H4 (cell line): ENCODE measurements at regions not wholly inside any gene's neighbourhood (a gene's known extent, or its start where the extent isn't known, plus 50 kb on each side); places are given as distances from the start of the nearest gene placed in this dataset.
"Not testable (repeated sequence)": the region's sequence is repeated elsewhere in the genome, so short reads cannot be mapped to it uniquely, and the experiment has no call there.

Experiments
- DNase-seq: peaks from one replicate; pipeline ENCODE4 v3.0.0-alpha.2; 2015; ENCODE audit warnings: low spot score

- DNase-seq, result peak; percentile 68
Measured at GRCh38 chr18:4544142-4544541, 89.0 kb upstream of the DLGAP1 start.

DNA sequence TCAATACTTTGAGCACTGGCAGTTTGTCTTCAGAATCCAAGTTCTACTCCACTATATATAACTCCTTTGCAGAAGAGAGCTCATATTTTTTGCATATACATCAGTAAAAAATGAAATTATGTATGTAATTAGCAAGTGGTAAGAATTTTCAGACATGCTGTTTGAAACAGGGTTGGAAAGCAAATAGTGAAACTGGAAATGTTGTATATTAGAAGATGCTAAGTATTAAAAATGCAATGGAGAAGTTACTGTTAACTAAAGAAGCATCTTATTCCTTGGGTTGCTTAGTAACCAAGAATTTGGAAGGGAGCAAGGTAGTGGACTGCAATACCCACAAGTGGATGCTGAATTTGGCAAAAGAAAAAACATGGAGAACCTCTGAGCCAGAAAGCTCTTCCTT, 88.6 kb upstream of the DLGAP1 start:
- DNase-seq, result no peak

GRCh38 chr18:4541588-4541987, 86.5 kb upstream of the DLGAP1 start:
- no peak for DNase-seq

- DNase-seq, result no peak
Measured at GRCh38 chr18:4536447-4536846, 81.3 kb upstream of the DLGAP1 start.

- no peak for DNase-seq
Measured at GRCh38 chr18:4528405-4528804, 73.3 kb upstream of the DLGAP1 start.

DNA sequence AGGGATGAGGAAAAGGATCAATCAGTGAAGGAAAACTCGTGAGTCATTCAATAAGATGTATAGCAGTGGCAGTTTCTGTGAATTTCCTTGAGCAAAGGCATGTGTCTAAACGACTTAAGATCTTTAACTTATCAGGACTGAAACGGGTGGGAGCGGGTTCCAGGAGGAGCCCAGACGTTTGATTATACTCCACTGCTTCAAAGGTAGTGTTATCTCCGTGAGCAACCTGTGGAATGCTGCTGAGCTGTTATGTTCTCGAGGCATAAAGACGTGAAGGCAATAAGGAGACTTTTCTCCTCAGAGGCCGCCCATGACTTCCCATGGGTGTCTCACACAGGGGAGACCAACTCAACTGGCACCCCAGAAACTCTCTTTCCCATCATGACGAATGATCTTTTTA, 72.7 kb upstream of the DLGAP1 start:
- not testable (repeated sequence) for DNase-seq

DNA sequence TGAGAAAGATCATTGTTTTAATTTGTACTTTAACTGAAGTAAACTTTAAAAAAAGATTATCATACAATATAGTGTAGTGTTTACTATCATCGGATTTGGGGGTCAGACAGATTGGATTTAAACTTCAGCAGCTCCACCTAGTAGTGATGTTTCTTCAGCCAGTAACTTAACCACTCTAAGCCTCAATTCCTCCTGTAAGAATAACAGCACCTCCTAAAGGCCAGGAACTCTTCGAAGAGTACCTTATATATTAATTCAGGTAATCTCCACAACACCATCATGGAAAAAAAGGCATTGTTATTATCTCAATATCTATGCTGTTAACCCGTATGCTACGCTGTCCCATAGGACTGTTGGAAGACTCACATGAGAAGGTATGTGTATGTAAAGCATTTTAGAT, 69.0 kb upstream of the DLGAP1 start:
- no peak for DNase-seq

- DNase-seq, result no peak
Measured at GRCh38 chr18:4511166-4511565, 56.1 kb upstream of the DLGAP1 start.

- DNase-seq, result peak; percentile 31
Measured at GRCh38 chr18:4510711-4511110, 55.6 kb upstream of the DLGAP1 start.

GRCh38 chr18:4510160-4510559, 55.1 kb upstream of the DLGAP1 start:
- DNase-seq, result no peak
